GM19238 (cell line): ENCODE measurements at regions not wholly inside any gene's neighbourhood (a gene's known extent, or its start where the extent isn't known, plus 50 kb on each side); places are given as distances from the start of the nearest gene placed in this dataset.

Experiments
- DNase-seq: peaks from one replicate; pipeline ENCODE4 v3.0.0; 2011; ENCODE audit warnings: low spot score; ENCODE audit not compliant: insufficient read length

DNA sequence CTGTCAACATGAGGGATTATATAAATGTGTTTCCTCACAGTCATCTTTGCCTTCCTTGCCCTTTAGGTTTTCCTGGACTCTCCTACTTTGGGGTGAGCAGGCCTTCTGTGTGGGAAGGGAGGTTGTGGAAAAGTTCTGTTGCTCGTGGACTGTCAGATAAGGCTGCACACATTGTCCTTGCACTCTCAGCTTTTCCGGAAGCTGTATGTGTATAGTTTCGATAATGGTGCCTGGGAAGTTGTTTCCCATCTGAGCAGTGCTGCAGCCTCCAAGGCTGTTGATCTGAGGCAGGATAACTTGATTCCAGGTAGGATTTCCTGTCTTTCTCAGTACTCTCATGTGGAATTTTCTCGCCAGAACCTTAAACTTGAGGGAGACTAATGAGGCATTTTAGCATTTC lies 297.8 kb upstream of the AZI2 start:
- DNase-seq = no peak

DNA sequence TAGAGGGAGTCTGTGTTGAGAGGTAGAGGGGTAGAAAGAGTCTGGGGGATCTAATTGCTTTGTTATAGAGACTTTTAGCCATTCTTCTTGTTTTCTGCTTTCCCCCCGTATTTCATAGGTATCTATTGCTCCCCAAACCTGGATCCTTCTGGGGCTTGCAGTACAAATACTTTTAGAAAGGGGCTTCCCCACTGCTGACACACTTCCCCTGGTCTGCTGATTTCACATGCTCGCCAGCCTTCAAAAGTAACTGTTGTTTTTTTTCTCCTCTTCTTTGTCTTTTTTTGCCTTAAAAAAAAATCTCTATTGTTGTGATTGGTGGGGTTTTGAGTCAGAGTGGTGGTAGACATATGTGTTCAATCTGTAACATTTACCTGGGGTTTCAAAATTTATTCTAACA lies 300.6 kb upstream of the AZI2 start:
- DNase-seq = no peak

DNA sequence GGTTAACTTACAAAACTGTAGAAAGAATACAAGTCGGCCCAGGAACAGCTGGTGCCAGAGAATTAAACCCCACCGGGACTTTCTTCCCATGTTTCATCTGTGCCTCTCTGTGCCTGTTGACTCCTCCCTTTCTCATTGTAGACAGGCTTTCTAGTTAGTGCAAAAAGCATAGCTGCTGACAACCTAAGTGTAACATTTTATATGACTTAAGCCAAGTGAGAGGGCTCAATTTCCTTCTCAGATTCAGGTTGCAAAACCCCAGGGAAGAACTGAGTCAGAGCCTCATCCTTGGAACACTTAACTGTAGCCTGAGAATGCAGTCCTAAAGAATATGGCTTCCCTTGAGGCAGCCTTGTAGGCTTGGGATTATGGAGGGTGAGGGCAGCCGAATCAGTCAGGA lies 302.5 kb upstream of the AZI2 start:
- DNase-seq = no peak

DNA sequence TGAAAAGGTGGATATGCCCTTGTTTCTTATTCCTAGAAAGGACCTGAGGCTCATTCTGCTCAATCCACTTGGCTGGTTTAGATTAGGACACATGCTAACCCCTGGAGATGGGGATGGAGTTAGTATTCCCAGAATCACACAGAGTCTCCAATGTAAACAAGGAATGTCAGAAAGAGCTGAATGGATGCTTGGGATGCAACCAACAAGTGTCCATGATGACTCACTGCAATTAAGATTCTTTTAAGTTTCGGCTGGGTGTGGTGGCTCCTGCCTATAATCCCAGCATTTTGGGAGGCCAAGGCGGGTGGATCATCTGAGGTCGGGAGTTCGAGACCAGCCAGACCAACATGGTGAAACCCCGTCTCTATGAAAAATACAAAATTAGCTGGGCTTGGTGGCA lies 315.5 kb upstream of the AZI2 start:
- DNase-seq = no peak

DNA sequence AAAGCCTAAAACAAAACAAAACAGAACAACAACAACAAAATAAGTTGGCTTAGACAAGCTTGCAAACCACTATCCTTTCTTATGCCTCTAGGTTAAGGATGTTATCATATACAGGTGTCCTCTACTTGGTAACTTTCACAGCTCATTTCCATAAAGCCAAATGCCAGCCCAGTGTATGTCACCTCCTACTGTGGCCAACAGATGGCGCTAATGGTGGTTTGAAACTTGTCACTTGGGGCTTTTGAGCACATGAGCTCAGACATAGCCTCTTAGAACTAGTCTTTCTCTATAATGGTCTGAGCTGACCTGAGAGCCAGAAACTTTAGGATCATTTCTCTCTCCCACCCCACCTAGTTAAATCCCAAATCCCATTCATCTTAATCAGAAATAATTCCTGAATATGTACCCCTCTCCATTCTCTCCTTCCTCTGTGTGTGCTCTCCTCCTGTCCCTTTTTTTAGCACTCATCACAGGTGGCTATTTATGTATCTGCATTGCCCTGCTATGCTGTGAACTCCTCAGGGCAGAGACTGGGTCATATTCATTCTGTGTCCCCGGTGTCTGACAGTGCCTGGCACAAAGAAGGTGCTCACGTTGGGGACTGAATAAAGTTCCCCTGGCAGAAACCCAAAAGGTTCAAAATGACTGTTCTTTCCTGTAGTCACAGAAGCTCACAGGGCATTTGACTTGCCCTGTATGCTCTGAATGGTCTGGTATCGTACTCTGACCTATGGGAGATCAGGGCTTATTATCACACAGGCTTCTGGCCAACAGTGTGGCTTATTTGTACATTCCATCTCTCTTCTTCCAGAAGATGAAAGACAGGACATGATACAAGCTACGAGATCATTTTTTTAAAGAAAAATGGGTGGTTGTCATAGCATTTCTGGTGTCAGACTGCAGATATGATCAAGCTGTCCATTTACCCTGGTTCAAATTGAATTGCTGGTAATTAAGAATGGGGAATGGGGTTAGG lies 319.3 kb upstream of the AZI2 start:
- peak; percentile 5 for DNase-seq

DNA sequence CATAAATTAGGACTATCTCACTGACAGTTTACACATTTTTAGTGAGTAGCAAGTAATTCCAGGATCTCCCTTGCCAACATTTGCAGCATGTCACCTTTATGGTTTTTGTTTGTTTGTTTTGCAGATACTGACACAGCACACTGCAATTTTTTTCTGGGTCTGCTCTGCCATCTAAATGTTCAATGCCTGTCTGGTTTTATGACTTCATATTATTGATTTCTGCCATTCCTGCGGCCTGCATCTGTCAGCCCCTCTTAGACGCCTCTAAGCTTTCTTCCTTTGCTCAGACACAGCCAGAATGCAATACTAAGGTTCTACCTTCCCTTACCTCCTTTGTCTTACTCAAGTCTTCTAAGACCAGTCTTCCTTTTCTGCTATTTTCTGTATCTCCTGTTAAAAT lies 321.2 kb upstream of the AZI2 start:
- DNase-seq = no peak

DNA sequence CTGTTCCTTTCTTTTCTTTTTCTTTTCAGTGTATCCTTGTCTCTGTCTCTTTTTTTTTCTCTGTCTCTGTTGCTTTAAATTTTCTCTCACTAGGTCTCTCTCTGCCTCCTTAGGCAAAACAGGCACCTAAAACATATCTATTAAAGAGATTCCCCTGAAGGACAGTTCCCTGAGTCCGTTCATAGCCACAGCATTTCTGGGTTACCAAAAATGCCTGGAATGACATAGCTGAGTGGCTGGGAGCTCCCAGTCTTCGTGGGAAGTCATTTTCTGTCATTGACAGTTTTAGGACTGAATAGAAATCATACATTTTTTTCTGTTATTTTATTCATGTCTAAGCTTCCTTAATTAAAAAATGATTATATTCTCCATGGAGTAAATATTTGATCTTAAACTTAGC lies 323.8 kb upstream of the AZI2 start:
- no peak for DNase-seq

DNA sequence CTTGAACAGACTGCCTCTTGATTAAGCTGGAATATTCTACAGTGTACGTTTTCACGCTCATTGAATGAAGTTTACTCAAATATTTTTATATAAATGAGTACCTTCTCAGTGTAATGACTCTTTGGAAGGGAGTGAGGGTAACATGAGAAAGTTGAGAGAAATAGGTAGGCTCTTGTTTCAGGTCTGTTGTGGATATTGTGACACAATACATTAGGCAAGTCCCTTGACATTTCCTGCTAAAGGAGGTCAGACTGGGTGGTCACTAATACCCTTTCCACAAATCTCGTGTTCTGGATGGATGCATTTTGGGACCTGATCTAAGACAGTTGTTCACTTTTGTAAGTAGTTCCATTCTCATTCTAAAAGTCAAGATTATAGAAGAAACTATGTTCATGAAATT lies 324.8 kb upstream of the AZI2 start:
- DNase-seq = no peak

DNA sequence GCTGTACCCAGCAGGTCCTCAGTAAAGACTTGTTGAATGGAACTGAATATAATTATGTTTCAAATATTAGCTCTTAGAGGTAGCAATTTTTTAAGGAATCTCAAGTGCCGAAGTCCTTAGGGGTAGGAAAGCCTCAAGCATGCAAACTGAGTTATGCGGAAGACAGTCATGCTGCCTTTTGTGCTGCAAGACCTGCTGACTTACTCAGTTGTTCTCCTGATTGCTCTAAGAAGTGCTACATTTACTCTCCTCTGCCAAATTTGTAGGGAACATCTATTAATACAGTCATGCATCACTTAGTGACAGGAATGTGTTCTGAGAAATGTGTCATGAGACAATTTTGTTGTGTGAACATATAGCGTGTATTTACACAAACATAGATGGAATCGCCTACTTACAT lies 325.6 kb upstream of the AZI2 start:
- no peak for DNase-seq

DNA sequence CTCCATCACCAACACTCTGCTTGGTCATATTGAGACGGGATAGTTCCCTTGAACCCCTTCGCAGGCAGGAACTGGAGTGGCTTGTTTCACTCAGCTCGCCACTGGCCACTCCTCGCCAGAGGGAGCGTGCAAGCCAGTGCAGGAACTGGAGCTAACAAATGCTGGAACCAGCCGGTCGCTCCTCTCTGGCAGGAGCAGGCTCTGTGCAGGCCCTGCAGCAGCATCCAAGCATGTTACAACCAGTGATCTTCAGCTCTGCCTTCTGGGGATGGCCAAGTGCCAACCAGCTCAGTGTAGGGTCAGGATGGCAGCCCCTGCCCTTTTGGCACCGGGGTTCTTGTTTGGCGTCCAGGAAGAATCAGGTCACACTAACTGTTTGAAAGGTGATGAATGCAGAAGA lies 329.0 kb upstream of the AZI2 start:
- DNase-seq = no peak

DNA sequence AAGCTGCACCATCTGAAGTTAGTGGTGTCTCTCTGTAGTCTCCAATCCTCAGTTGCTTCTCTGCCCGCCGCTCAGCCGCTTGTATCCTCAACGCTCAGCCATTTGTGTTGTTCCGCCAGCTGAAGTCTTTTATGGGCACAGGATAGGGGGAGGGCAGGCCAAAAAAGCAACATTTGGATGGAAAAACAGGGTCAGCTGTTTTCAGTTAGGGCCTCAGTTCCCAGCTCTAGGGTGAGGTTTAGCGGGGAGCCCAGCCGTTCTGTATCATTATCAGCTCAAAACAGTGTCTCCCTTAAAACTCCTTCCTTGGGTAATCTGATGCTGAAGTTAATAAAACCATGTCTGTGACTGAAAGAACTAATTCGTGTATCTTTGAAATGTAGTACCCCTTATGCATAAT lies 329.5 kb upstream of the AZI2 start:
- no peak for DNase-seq

DNA sequence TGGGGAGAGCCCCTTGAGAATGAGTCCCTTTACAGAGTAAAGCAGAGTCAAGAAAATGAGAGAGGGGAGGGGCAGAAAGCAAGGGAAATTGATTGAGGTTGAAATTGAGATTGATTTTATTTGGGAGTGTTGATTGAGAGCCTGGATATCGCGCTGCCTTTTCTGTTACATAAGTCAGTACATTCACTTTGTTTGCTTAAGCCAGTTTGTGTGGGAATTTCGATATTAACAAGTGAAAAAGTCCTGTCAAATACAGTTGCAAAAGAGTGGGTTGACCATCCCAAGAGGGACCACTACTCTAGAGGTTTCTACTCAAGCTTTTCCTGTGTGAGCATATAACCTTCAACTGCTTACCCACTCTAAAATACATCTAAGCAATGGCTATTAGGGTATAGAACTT lies 331.4 kb upstream of the AZI2 start:
- no peak for DNase-seq

DNA sequence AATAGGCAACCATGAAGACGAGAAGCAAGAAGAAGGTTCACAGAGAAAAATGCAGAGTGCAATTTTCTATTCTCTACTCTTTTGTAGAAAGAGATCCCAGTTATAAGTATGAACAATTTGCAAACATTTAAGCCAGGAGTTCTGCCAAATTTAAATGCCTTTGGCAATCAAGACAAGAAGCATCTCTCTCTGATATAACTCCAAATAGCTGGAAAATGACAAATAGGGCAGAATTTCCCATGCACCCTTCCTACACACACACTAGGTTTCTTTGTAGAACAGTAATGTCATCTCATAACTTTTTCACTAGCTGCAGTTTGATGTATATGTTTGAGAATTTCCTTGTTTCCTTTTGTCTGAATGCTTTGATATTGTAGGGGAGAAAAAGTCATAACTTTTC lies 333.5 kb upstream of the AZI2 start:
- no peak for DNase-seq

DNA sequence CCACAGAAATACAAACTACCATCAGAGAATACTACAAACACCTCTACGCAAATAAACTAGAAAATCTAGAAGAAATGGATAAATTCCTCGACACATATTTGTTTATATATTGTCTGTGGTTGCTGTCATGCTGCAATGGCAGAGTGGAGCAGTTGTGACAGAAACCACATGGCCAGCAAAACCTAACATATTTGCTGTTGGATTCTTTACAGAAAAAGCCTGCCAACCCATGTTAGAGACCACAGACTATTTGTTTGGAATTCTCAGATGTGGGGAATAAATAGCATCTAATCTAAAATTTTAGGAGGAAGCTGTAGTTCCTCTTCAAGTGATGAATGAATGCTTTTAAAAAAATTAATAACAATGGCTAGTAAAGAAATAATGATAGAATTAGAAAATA lies 341.6 kb upstream of the AZI2 start:
- DNase-seq = no peak

DNA sequence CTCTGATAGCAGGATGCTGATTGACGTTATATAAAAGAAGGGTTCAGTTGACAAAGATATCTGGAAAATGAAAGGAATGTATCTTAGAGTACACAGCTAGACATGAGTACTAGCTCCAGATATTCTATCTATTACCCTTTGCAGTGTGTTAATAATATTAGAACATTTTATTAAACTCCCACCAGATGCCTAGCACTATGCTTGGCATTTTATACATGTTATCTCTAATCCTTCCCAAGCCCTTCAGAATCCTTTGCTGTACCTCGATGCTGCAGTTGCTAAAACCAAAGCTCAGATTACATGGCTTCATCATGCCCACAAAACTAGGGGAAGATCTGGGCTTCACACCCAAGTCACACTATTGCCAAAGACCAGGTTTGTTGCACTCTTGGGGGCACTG lies 350.1 kb upstream of the AZI2 start:
- DNase-seq = no peak

DNA sequence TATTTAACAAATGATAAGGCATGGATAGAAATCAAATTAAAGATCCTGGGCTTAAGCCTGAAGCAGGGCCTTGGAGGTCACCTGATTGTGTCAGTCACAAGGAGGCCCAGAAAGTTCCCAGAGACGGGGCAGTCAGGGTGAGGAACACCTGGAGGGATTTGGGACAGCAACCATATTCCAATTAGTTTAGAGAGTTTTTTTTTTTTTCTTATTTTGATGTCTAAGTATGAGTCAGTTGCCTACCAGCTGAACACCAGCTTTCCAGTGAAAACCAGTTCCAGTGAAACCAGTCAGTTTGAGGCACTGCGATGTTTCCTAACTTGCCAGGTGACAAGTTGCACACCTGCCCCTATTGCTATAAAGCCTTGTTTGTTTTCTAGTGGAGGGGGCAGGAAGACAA lies 350.7 kb upstream of the AZI2 start:
- DNase-seq = no peak

DNA sequence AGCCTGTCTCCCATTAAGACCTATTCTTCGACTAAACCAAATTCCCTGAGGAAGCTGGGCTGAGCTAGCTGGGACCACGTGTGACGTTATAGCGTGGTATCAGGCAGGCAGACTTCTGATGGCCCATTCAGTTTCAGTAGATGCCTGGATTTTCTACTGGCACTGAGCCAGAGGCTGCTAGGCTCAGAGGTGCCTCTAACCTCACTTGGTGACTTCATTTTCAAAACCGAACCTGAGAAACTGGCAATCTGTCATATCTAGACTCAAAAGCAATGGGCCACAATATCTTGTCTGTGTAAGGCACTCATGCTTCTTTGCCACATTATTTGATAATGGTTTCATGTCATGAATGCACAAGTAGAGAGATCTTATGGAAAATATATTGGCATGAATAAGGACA lies 352.1 kb upstream of the AZI2 start:
- no peak for DNase-seq

DNA sequence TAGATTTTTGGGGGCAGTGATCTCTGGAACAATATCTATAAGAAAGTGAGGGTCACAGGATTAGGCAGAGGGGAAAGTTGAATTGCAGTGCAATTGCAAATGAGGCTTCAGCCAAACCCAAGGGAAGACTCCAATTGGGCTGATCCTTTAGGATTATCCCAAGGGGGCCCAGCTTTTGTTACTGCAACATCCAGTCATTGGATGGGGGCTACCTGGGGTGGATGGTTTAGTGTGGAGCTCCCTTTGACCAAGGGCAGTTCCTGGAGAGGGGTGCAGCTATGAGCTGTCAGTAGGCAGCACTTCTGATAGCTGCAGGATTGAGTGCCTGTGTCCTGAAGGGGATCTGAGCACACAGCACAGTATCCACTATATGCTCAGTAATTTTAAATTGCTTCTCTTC lies 355.2 kb upstream of the AZI2 start:
- DNase-seq = no peak

DNA sequence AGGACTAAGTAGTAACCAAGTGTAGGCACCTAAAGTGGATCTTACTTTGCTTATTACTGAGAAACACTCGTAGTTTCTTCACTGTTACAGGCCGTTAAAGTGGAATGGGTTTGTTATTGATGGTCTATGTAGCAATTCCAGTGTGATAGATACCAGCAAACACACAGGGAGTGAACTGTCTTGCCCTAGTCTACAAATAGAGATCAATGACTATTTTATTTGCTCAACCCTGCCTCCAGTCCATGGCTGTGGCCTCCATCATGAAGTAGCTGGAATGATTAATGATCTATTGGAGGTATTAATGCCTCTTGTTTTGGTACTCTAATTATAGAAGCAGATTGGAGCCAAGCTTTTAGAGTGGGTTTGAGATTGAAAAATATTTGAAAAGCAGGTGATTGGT lies 362.7 kb upstream of the AZI2 start:
- no peak for DNase-seq

DNA sequence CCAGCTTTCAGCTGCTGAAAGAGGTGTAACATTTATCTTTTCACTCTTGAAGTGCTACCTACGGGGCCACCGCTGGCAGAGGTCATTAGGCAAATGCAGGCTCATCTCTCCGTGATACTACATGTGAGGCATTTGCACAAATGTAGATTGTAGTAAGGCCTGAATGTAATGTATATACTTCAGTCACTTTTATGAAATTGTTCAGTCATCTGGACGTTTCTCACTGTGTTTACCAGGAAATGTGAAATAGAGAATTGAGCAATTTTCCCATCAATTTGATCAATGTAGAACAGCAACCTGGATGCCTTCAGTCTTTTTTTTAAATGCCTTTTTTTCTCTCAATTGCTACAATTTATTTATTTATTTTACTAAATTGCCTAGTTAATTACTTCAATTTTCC lies 368.3 kb upstream of the AZI2 start:
- DNase-seq = no peak

DNA sequence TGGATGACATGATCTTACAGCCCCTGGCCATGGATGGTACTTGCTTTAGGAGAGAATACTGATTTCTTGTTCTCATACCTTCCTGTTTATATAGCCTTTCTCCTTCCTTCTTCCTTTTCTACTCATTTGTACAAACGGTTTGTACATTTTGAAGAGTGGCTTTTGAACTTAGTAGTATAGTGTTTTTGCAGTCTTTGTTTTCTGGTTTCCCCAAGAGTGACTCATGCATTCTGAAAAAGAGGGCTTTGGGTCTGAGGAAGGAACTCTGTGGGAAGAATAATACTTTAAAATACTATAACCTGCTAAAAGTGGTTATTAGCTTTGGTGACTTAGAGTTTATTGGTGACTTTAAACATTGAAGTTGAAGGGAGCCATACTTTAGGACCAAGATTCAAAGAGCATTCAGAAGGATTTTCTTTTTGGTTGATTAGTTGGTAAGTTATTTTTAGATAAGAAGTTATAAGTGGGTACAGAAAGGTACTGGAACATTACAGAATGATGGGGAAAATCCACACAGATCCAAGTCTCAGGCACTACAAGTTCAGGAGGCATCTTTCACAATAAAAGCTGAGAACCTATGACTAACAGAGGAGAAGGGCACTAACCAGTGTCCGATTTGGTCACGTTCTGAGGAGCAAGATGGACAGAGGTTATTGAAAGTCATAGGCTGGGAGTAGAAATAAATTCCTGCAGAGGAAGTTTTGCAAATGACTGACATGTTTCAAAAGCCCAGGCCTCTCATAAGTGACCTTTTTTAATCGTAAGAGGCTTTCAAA lies 369.6 kb upstream of the AZI2 start:
- DNase-seq = no peak

DNA sequence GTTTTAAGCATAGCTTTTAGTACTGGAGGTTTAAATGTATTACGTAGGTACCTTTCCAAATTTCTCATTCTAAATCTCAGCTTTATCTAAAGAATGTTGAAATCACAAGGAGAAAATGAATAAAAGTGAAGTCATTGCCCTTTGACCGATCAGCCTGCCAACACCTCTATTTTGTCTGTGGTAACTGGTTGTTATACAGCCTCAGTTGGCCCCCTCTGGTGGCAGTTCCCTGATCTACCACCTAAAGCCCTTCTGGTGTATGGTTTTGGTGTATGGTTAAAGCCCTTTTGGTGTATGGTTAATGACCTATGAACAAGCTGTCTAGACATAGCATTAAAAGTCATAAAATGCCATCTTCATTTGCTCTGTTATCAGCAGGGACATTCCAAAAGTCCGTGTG lies 378.2 kb upstream of the AZI2 start:
- DNase-seq = peak; percentile 1

DNA sequence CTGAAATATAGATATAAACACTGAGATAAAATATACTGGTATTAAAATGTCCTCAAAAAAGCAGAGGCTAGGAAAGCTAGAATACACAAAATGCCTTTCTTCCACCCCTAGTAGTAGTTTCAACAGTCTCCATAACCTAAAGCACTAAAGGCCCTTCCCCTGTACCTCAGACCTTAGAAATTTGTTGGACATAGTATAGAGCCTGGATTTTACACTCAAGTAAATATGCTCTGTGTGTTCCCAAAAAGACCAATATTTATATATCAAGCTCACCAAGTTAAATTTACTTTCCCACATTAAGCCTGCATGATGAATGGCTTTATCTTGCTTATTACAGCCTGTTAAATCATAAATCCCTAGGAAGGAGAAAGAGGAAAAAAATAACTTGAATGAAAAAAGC lies 378.7 kb upstream of the AZI2 start:
- DNase-seq = no peak
